HEK293 (cell line): ENCODE measurements at regions not wholly inside any gene's neighbourhood (a gene's known extent, or its start where the extent isn't known, plus 50 kb on each side); places are given as distances from the start of the nearest gene placed in this dataset.

ENCODE experiments used
- CTCF ChIA-PET: fragments of 350-600 bp; formaldehyde crosslinking; extraction: SDS; loops from one replicate; lab custom pipeline; 2021; ENCODE audit warnings: antibody characterized with exemption; lab: Yijun Ruan, JAX
- POLR2A ChIA-PET: fragments of 300-600 bp; formaldehyde crosslinking; extraction: SDS; loops from one replicate; lab custom pipeline; 2020; ENCODE audit warnings: antibody characterized with exemption, inconsistent platforms; lab: Yijun Ruan, JAX
- H3K27ac ChIP-seq: fragments of 200-500 bp; sonication (Bioruptor generic); 2 replicates; pipeline ENCODE4 v1.5.1; 2014; ENCODE audit warnings: low read depth, low read length, control low read depth, inconsistent platforms; ENCODE audit errors: extremely low read depth
- H3K36me3 ChIP-seq, 2 experiments: fragments of 200-500 bp in 1 of 2; sonication (Bioruptor generic) in 1 of 2; 1 replicate in 1 of 2; 2 replicates in 1 of 2; pipeline ENCODE4 v1.5.1; 2014 to 2017; ENCODE audit warnings: inconsistent platforms in 2 of 2, low read length in 2 of 2; ENCODE audit not compliant: control insufficient read depth in 2 of 2, insufficient read depth in 1 of 2
- H3K4me1 ChIP-seq: fragments of 200-500 bp; sonication (Bioruptor generic); 2 replicates; pipeline ENCODE4 v1.5.1; 2014; ENCODE audit warnings: mild to moderate bottlenecking, low read length, inconsistent platforms; ENCODE audit not compliant: control insufficient read depth, insufficient read depth
- H3K4me3 ChIP-seq: 2 replicates; pipeline ENCODE4 v1.5.1; 2011; ENCODE audit warnings: low read depth, mild to moderate bottlenecking, control low read depth, low read length, moderate library complexity
- H3K9me3 ChIP-seq: fragments of 200-500 bp; sonication (Bioruptor generic); 2 replicates; pipeline ENCODE4 v1.5.1; 2014; ENCODE audit warnings: low read depth, low read length, inconsistent platforms; ENCODE audit not compliant: control insufficient read depth, insufficient read depth
- EGR2 ChIP-seq: fragments of 450-650 bp; formaldehyde crosslinking; IDR thresholded peaks from 2 replicates; pipeline ENCODE4 v1.5.1; 2016; ENCODE audit warnings: low read depth, missing biosample characterization, missing genetic modification characterization
- KLF9 ChIP-seq: fragments of 450-650 bp; formaldehyde crosslinking; IDR thresholded peaks from 2 replicates; pipeline ENCODE4 v1.5.1; 2016; ENCODE audit warnings: missing biosample characterization, missing genetic modification characterization, low read depth
- ZNF37A ChIP-seq: fragments of 450-650 bp; IDR thresholded peaks from 2 replicates; pipeline ENCODE4 v1.5.1; 2018; ENCODE audit warnings: missing biosample characterization, missing genetic modification characterization
- ZNF423 ChIP-seq: fragments of 450-650 bp; formaldehyde crosslinking; IDR thresholded peaks from 2 replicates; pipeline ENCODE4 v1.5.1; 2016; ENCODE audit warnings: missing biosample characterization, missing genetic modification characterization
- ZNF596 ChIP-seq: fragments of 450-650 bp; IDR thresholded peaks from 2 replicates; pipeline ENCODE4 v1.5.0; 2018; ENCODE audit warnings: missing biosample characterization, mild to moderate bottlenecking, missing genetic modification characterization, moderate library complexity
- ZNF626 ChIP-seq: fragments of 450-650 bp; sonication (Bioruptor Pico); formaldehyde crosslinking; IDR thresholded peaks from 2 replicates; pipeline ENCODE4 v1.5.1; 2018; ENCODE audit warnings: missing biosample characterization, missing genetic modification characterization, inconsistent platforms
- TF ChIP-seq, protein P1 (sequence below): fragments of 450-650 bp; formaldehyde crosslinking; IDR thresholded peaks from 2 replicates; pipeline ENCODE4 v1.5.1; 2016; ENCODE audit warnings: missing biosample characterization, missing genetic modification characterization
- TF ChIP-seq, protein P2 (sequence below): fragments of 450-650 bp; formaldehyde crosslinking; IDR thresholded peaks from 2 replicates; pipeline ENCODE4 v1.5.1; 2016; ENCODE audit warnings: missing biosample characterization, missing genetic modification characterization, borderline replicate concordance
- TF ChIP-seq, protein P3 (sequence below): fragments of 450-650 bp; formaldehyde crosslinking; IDR thresholded peaks from 2 replicates; pipeline ENCODE4 v1.5.1; 2017; ENCODE audit warnings: missing biosample characterization, missing genetic modification characterization
- TF ChIP-seq, protein P4 (sequence below): fragments of 450-650 bp; formaldehyde crosslinking; IDR thresholded peaks from 2 replicates; pipeline ENCODE4 v1.5.0; 2017; ENCODE audit warnings: missing biosample characterization, missing genetic modification characterization, borderline replicate concordance

DNA sequence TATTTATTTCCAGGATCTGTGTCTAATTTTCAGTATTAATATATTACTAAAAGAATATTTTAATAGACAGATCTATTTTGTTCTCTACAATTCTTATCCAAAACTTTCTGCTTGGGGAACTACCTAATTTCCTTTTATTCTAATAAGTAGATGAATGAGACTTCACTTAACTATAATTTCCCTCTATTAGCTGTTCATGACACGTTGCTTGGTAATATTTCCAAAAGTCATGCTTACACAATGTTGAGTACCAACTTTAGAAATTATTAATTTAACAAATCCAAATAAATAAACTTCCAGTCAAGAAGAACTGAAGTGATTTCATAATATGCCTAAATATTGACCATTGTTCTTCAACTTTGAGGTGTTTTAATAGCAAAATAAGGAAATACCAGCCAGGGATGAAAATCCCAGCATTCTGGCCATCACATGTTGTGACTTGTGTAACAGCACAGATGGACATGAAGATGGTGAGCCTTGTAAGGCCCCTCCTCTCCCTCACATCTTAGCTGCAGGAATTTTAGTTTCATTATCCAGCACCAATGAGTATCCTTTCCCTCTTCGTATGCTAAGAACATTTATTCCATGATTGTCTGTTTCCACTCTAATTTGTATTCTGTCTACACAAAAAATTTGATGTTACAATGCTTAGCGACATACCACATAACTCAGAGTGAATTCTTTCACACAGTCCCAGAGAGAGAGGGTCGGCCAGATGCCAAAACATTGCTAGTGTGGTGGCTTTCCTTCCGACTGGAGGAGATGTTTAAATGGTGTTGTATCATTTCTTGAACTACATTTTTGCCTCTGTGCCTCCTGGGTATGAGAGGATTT is 137.5 kb downstream of the FOXA2 start (continued):
- TF ChIP-seq, protein P1, sequence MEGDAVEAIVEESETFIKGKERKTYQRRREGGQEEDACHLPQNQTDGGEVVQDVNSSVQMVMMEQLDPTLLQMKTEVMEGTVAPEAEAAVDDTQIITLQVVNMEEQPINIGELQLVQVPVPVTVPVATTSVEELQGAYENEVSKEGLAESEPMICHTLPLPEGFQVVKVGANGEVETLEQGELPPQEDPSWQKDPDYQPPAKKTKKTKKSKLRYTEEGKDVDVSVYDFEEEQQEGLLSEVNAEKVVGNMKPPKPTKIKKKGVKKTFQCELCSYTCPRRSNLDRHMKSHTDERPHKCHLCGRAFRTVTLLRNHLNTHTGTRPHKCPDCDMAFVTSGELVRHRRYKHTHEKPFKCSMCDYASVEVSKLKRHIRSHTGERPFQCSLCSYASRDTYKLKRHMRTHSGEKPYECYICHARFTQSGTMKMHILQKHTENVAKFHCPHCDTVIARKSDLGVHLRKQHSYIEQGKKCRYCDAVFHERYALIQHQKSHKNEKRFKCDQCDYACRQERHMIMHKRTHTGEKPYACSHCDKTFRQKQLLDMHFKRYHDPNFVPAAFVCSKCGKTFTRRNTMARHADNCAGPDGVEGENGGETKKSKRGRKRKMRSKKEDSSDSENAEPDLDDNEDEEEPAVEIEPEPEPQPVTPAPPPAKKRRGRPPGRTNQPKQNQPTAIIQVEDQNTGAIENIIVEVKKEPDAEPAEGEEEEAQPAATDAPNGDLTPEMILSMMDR (tag by site-specific recombination): no peak
- TF ChIP-seq KLF9 (tag by site-specific recombination): no peak
- TF ChIP-seq, all 188 proteins: peak for 0

DNA sequence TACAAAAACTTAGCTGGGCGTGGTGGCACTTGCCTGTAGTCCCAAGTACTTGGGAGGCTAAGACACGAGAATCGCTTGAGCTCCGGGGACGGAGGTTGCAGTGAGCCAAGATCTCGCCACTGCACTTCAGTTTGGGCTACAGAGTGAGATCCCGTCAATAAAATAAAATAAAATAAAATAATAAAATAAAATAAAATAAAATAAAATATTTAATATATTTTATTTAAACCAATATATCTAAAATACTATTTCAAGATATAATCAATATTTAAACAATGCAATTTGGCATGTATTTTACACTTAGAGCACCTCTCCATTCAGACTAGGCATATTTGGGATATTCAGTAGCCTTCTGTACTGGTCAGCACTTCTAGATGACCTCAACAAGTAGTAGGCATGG is 142.1 kb downstream of the FOXA2 start:
- CTCF ChIA-PET: no interaction called here
- Histone ChIP-seq H3K36me3 (no peaks in the 10 kb centered on the region), H3K4me1 (no peaks in the 10 kb centered on the region), H3K4me3 (no peak overlapping the region), H3K27ac (no peak overlapping the region), H3K9me3 (no peaks in the 10 kb centered on the region)
- POLR2A ChIA-PET: no interaction called here
- TF ChIP-seq, protein P2, sequence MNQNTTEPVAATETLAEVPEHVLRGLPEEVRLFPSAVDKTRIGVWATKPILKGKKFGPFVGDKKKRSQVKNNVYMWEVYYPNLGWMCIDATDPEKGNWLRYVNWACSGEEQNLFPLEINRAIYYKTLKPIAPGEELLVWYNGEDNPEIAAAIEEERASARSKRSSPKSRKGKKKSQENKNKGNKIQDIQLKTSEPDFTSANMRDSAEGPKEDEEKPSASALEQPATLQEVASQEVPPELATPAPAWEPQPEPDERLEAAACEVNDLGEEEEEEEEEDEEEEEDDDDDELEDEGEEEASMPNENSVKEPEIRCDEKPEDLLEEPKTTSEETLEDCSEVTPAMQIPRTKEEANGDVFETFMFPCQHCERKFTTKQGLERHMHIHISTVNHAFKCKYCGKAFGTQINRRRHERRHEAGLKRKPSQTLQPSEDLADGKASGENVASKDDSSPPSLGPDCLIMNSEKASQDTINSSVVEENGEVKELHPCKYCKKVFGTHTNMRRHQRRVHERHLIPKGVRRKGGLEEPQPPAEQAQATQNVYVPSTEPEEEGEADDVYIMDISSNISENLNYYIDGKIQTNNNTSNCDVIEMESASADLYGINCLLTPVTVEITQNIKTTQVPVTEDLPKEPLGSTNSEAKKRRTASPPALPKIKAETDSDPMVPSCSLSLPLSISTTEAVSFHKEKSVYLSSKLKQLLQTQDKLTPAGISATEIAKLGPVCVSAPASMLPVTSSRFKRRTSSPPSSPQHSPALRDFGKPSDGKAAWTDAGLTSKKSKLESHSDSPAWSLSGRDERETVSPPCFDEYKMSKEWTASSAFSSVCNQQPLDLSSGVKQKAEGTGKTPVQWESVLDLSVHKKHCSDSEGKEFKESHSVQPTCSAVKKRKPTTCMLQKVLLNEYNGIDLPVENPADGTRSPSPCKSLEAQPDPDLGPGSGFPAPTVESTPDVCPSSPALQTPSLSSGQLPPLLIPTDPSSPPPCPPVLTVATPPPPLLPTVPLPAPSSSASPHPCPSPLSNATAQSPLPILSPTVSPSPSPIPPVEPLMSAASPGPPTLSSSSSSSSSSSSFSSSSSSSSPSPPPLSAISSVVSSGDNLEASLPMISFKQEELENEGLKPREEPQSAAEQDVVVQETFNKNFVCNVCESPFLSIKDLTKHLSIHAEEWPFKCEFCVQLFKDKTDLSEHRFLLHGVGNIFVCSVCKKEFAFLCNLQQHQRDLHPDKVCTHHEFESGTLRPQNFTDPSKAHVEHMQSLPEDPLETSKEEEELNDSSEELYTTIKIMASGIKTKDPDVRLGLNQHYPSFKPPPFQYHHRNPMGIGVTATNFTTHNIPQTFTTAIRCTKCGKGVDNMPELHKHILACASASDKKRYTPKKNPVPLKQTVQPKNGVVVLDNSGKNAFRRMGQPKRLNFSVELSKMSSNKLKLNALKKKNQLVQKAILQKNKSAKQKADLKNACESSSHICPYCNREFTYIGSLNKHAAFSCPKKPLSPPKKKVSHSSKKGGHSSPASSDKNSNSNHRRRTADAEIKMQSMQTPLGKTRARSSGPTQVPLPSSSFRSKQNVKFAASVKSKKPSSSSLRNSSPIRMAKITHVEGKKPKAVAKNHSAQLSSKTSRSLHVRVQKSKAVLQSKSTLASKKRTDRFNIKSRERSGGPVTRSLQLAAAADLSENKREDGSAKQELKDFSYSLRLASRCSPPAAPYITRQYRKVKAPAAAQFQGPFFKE: no peak
- TF ChIP-seq, protein P3, sequence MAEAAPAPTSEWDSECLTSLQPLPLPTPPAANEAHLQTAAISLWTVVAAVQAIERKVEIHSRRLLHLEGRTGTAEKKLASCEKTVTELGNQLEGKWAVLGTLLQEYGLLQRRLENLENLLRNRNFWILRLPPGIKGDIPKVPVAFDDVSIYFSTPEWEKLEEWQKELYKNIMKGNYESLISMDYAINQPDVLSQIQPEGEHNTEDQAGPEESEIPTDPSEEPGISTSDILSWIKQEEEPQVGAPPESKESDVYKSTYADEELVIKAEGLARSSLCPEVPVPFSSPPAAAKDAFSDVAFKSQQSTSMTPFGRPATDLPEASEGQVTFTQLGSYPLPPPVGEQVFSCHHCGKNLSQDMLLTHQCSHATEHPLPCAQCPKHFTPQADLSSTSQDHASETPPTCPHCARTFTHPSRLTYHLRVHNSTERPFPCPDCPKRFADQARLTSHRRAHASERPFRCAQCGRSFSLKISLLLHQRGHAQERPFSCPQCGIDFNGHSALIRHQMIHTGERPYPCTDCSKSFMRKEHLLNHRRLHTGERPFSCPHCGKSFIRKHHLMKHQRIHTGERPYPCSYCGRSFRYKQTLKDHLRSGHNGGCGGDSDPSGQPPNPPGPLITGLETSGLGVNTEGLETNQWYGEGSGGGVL: no peak
- TF ChIP-seq ZNF626 (tag by site-specific recombination): no peak
- no peak for TF ChIP-seq KLF9 (tag by site-specific recombination)
- TF ChIP-seq EGR2 (tag by site-specific recombination): no peak
- TF ChIP-seq, protein P4, sequence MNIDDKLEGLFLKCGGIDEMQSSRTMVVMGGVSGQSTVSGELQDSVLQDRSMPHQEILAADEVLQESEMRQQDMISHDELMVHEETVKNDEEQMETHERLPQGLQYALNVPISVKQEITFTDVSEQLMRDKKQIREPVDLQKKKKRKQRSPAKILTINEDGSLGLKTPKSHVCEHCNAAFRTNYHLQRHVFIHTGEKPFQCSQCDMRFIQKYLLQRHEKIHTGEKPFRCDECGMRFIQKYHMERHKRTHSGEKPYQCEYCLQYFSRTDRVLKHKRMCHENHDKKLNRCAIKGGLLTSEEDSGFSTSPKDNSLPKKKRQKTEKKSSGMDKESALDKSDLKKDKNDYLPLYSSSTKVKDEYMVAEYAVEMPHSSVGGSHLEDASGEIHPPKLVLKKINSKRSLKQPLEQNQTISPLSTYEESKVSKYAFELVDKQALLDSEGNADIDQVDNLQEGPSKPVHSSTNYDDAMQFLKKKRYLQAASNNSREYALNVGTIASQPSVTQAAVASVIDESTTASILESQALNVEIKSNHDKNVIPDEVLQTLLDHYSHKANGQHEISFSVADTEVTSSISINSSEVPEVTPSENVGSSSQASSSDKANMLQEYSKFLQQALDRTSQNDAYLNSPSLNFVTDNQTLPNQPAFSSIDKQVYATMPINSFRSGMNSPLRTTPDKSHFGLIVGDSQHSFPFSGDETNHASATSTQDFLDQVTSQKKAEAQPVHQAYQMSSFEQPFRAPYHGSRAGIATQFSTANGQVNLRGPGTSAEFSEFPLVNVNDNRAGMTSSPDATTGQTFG: no peak
- no peak for TF ChIP-seq ZNF423 (tag by site-specific recombination)

DNA sequence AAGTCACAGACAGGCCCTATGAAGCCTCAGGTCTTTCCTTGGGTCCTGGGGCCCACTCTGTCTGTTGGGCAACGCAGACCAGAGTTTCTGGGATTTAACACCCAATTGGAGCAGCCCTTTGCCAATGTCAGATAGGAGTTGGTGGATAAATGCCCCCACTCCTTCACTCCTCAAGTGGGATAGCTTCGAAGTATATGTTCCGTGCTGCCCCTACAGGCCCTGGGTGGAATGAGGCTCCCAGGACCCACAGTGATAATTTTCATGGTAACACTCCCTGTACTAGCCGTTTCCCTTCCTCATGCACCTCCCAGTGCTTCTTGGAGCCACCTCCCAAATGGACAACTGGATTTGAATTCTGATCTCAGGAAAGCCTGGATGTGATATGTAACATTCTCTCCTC is 145.4 kb downstream of the FOXA2 start:
- POLR2A ChIA-PET: no interaction called here
- Histone ChIP-seq H3K4me3 (no peak overlapping the region), H3K4me1 (no peaks in the 10 kb centered on the region), H3K27ac (no peak overlapping the region), H3K36me3 (no peaks in the 10 kb centered on the region), H3K9me3 (no peaks in the 10 kb centered on the region)
- TF ChIP-seq ZNF596: no peak
- TF ChIP-seq ZNF37A (tag by site-specific recombination): peak; percentile 76
- CTCF ChIA-PET: interaction anchor here (1.4 kb wide), 1 partner anchor 14 kb away, joined by 5 read pairs; no protein-coding TSS in a partner anchor
